Activated naive CD4-positive, alpha-beta T cell treated with anti-CD3 and anti-CD28 coated beads for 36 hours (primary cell): ENCODE measurements at regions not wholly inside any gene's neighbourhood (a gene's known extent, or its start where the extent isn't known, plus 50 kb on each side); places are given as distances from the start of the nearest gene placed in this dataset.

Experiments
- CTCF ChIA-PET: fragments of 350-600 bp; sonication (Branson Sonifier 250); formaldehyde crosslinking; loops from one replicate; lab custom pipeline; 2021; ENCODE audit warnings: antibody characterized with exemption; lab: Charles Lee
- DNase-seq: peaks from one replicate; pipeline ENCODE4 v3.0.0-alpha.2; 2020
- H3K27ac Mint-ChIP-seq: one replicate; pipeline ENCODE4 v1.8.0; 2021; ENCODE audit warnings: mild to moderate bottlenecking, mixed read lengths
- H3K27me3 Mint-ChIP-seq: one replicate; pipeline ENCODE4 v1.8.0; 2021; ENCODE audit warnings: low read depth, mixed read lengths
- H3K36me3 Mint-ChIP-seq: one replicate; pipeline ENCODE4 v1.8.0; 2021; ENCODE audit warnings: low read depth, mixed read lengths
- H3K4me1 Mint-ChIP-seq: one replicate; pipeline ENCODE4 v1.8.0; 2021; ENCODE audit warnings: low read depth, mixed read lengths
- H3K4me3 Mint-ChIP-seq: one replicate; pipeline ENCODE4 v1.8.0; 2021; ENCODE audit warnings: mild to moderate bottlenecking, moderate library complexity, mixed read lengths
- H3K9me3 Mint-ChIP-seq: one replicate; pipeline ENCODE4 v1.8.0; 2021; ENCODE audit warnings: mixed read lengths
- intact Hi-C: fragments of 100-400 bp; cut with micrococcal nuclease; formaldehyde crosslinking; loops from one replicate; pipeline ENCODE4 v1.15.1; 2023

DNA sequence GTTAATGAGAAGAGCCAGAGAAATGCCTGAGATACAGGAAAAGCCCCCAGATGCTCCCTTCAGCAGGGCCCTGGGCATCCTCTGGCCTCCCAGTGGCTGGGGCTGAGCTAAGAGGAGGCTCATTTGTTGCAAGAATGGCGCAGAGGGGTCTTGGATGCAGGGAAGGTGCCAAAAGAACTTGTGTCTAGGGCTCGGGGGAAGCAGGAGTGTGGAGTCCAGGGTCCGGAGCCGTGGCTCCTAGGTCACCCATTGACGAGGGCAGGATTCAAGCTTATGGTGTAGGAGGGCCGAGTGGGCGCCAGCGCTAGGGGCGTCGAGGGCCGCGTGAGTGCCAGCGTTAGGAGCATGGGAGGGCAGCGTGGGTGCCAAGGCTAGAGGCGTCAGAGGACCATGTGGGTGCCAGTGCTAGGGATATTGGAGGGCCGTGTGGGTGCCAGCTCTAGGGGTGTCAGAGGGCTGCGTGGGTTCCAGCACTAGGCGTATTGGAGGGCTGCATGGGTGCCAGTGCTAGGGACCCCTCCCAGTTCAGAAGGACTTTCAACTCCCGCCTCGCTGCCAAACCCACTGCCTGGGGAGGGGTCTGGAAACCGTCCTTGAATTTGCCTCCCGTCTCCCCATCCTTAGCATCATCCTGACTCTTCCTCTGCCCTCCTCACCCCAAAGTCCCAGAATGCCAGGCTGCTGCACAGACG, 250.5 kb upstream of the AFDN start:
- no peak for DNase-seq
- Mint-ChIP-seq H3K27me3 (peaks cover 6% of the 10 kb centered on the region), H3K4me3 (no peak overlapping the region), H3K9me3 (no peaks in the 10 kb centered on the region), H3K4me1 (no peaks in the 10 kb centered on the region), H3K36me3 (no peaks in the 10 kb centered on the region), H3K27ac (no peak overlapping the region)
- intact Hi-C loops = no loop called here
- CTCF ChIA-PET = no interaction called here

- CTCF ChIA-PET = no interaction called here
- Mint-ChIP-seq H3K36me3 (no peaks in the 10 kb centered on the region), H3K27ac (no peak overlapping the region), H3K4me3 (no peak overlapping the region), H3K9me3 (no peaks in the 10 kb centered on the region), H3K4me1 (no peaks in the 10 kb centered on the region), H3K27me3 (peaks cover 6% of the 10 kb centered on the region)
- no peak for DNase-seq
- intact Hi-C loops = no loop called here
These were observed 249.7 kb upstream of the AFDN start for GRCh38 chr6:167576828-167577503.

DNA sequence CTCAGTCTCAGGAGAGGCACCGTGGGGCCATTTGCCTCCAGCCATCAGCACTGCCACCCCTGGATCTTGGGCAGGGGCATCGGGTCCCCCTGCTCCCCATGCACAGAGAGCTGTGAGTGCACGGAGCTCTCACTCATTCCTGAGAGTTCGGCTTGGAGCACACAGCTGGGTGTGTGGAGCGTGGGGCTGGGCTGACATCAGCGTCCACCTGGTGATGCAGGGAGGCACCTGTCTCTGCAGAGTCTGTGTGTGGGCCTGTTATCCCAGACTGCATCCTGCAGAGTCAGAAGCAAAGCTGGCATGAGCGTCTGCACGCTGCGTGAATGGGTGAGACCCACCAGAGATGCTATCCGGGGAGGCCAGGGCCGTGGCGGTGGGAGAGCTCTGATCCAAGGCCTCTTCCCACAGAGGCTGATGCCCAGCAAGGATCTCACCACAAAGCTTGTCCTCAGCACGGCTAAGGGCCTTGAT, 248.8 kb upstream of the AFDN start:
- Mint-ChIP-seq H3K27ac (no peak overlapping the region), H3K27me3 (peaks cover 6% of the 10 kb centered on the region), H3K9me3 (peaks cover 4% of the 10 kb centered on the region), H3K4me1 (no peaks in the 10 kb centered on the region), H3K4me3 (no peak overlapping the region), H3K36me3 (no peaks in the 10 kb centered on the region)
- DNase-seq = no peak
- CTCF ChIA-PET = interaction anchor here (0.6 kb wide), 1 partner anchor 22 kb away, joined by 5 read pairs; no protein-coding TSS in a partner anchor
- intact Hi-C loops = no loop called here

GRCh38 chr6:167578371-167578901, 248.3 kb upstream of the AFDN start:
- Mint-ChIP-seq H3K27ac (no peak overlapping the region), H3K9me3 (peaks cover 8% of the 10 kb centered on the region), H3K4me1 (no peaks in the 10 kb centered on the region), H3K27me3 (peaks cover 8% of the 10 kb centered on the region), H3K36me3 (no peaks in the 10 kb centered on the region), H3K4me3 (no peak overlapping the region)
- no peak for DNase-seq
- intact Hi-C loops = no loop called here
- CTCF ChIA-PET = interaction anchor here (0.6 kb wide), 1 partner anchor 22 kb away, joined by 5 read pairs; no protein-coding TSS in a partner anchor

GRCh38 chr6:167579806-167580618, 246.7 kb upstream of the AFDN start:
- Mint-ChIP-seq H3K4me1 (no peaks in the 10 kb centered on the region), H3K27ac (no peak overlapping the region), H3K9me3 (peaks cover 11% of the 10 kb centered on the region), H3K4me3 (no peak overlapping the region), H3K27me3 (peaks cover 13% of the 10 kb centered on the region), H3K36me3 (no peaks in the 10 kb centered on the region)
- intact Hi-C loops = no loop called here
- CTCF ChIA-PET = no interaction called here
- DNase-seq = no peak

DNA sequence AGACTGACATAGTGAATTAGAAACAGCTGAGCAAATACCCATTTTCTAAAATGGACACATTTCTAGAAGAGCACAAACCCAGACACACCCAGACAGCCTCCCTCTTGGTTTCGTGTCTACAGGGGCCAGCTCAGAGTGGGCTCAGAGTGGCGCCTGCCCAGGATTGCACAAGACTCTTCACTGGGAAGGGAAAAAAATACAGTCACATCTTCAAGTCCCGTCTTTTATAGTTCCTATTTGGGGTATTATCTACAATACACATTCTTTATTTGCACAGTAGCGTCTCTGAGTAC, 246.1 kb upstream of the AFDN start:
- H3K27me3 Mint-ChIP-seq = peaks cover 19% of the 10 kb centered on the region
- H3K4me3 Mint-ChIP-seq = no peak overlapping the region
- peaks cover 11% of the 10 kb centered on the region for H3K9me3 Mint-ChIP-seq
- no peak overlapping the region for H3K27ac Mint-ChIP-seq
- no peaks in the 10 kb centered on the region for H3K4me1 Mint-ChIP-seq
- CTCF ChIA-PET = no interaction called here
- intact Hi-C loops = no loop called here
- H3K36me3 Mint-ChIP-seq = no peaks in the 10 kb centered on the region
- DNase-seq = no peak

- intact Hi-C loops = no loop called here
- Mint-ChIP-seq H3K4me1 (no peaks in the 10 kb centered on the region), H3K27me3 (peaks cover 16% of the 10 kb centered on the region), H3K36me3 (no peaks in the 10 kb centered on the region), H3K4me3 (no peak overlapping the region), H3K27ac (no peak overlapping the region), H3K9me3 (peaks cover 11% of the 10 kb centered on the region)
- DNase-seq = no peak
- CTCF ChIA-PET = no interaction called here
These were observed 245.1 kb upstream of the AFDN start for GRCh38 chr6:167581637-167582036.

GRCh38 chr6:167583412-167583811, 243.3 kb upstream of the AFDN start:
- intact Hi-C loops = no loop called here
- no peak for DNase-seq
- H3K36me3 Mint-ChIP-seq = no peaks in the 10 kb centered on the region
- peaks cover 11% of the 10 kb centered on the region for H3K9me3 Mint-ChIP-seq
- H3K4me1 Mint-ChIP-seq = no peaks in the 10 kb centered on the region
- H3K4me3 Mint-ChIP-seq = no peak overlapping the region
- H3K27ac Mint-ChIP-seq = no peak overlapping the region
- H3K27me3 Mint-ChIP-seq = peaks cover 22% of the 10 kb centered on the region
- CTCF ChIA-PET = no interaction called here

DNA sequence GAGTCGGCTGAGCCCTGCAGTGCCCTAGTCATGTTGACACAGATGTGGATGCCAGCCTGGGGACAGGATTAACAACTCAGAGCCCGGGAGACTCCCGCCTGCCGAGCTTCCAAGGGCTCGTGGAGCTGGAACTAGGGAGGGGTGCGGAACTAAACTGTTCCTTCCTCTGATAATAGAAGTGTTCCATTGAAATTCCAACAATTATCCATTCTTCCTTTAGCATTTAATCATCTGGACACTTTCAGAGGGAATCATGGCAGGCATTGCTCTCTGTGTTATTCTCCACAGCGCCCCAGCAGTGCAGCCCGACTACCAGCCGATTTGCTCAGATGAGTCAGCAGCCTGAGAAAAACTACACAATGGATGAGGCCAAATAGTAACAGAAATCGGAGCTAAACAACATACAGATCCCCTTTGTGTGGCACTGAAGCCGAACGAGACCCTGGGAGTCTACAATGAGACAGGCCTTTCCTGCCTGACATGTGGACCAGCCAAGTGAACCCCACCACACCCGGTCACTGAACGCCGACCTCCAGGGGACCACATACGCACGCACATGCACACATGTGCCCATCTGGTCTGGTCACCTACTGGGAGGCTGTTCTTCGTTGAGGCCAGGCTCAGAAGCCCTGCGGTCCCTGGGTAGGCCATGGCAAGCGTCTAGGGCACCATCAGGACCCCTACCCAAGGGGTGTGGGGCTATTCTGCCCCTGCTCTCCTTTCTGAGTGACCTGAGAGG, 238.4 kb upstream of the AFDN start:
- DNase-seq = no peak
- intact Hi-C loops = no loop called here
- H3K9me3 Mint-ChIP-seq = peaks cover 10% of the 10 kb centered on the region
- CTCF ChIA-PET = no interaction called here
- no peak overlapping the region for H3K27ac Mint-ChIP-seq
- H3K4me3 Mint-ChIP-seq = no peak overlapping the region
- H3K4me1 Mint-ChIP-seq = no peaks in the 10 kb centered on the region
- no peaks in the 10 kb centered on the region for H3K36me3 Mint-ChIP-seq
- peaks cover 18% of the 10 kb centered on the region for H3K27me3 Mint-ChIP-seq

GRCh38 chr6:167588920-167589614, 237.6 kb upstream of the AFDN start:
- Mint-ChIP-seq H3K27me3 (peaks cover 18% of the 10 kb centered on the region), H3K9me3 (peaks cover 7% of the 10 kb centered on the region), H3K36me3 (no peaks in the 10 kb centered on the region), H3K27ac (no peak overlapping the region), H3K4me3 (no peak overlapping the region), H3K4me1 (no peaks in the 10 kb centered on the region)
- DNase-seq = no peak
- CTCF ChIA-PET = no interaction called here
- intact Hi-C loops = no loop called here

GRCh38 chr6:167589615-167589940, 237.1 kb upstream of the AFDN start:
- no peak overlapping the region for H3K27ac Mint-ChIP-seq
- H3K9me3 Mint-ChIP-seq = peaks cover 7% of the 10 kb centered on the region
- intact Hi-C loops = no loop called here
- DNase-seq = no peak
- H3K36me3 Mint-ChIP-seq = no peaks in the 10 kb centered on the region
- CTCF ChIA-PET = no interaction called here
- H3K27me3 Mint-ChIP-seq = peaks cover 16% of the 10 kb centered on the region
- H3K4me1 Mint-ChIP-seq = no peaks in the 10 kb centered on the region
- H3K4me3 Mint-ChIP-seq = no peak overlapping the region

GRCh38 chr6:167590193-167590592, 236.5 kb upstream of the AFDN start:
- DNase-seq = no peak
- intact Hi-C loops = no loop called here
- Mint-ChIP-seq H3K9me3 (peaks cover 7% of the 10 kb centered on the region), H3K36me3 (no peaks in the 10 kb centered on the region), H3K4me1 (no peaks in the 10 kb centered on the region), H3K4me3 (no peak overlapping the region), H3K27ac (no peak overlapping the region), H3K27me3 (peaks cover 11% of the 10 kb centered on the region)
- CTCF ChIA-PET = no interaction called here
